WTC11 (cell line): ENCODE measurements at regions not wholly inside any gene's neighbourhood (a gene's known extent, or its start where the extent isn't known, plus 50 kb on each side); places are given as distances from the start of the nearest gene placed in this dataset.

Experiments used
- ATAC-seq: fragments of 200-7000 bp; cut with Tn5 transposase; 2 replicates; pipeline ENCODE4 v1.10.0; 2021; ENCODE audit warnings: mild to moderate bottlenecking, moderate library complexity
- CTCF ChIA-PET: fragments of 300-600 bp; sonication (Branson Sonifier 250); formaldehyde crosslinking; loops from one replicate; lab custom pipeline; 2021; ENCODE audit warnings: antibody characterized with exemption; lab: Charles Lee
- POLR2A ChIA-PET: fragments of 350-600 bp; sonication (Branson Sonifier 250); formaldehyde crosslinking; loops from one replicate; lab custom pipeline; 2021; ENCODE audit warnings: antibody characterized with exemption; lab: Charles Lee
- DNase-seq: peaks from one replicate; pipeline ENCODE4 v3.0.0; 2021; ENCODE audit warnings: low spot score
- H3K27ac Mint-ChIP-seq: 2 replicates; pipeline ENCODE4 v1.8.0; 2021; ENCODE audit warnings: mixed read lengths
- H3K27me3 Mint-ChIP-seq: 2 replicates; pipeline ENCODE4 v1.8.0; 2021; ENCODE audit warnings: low read depth, mild to moderate bottlenecking, moderate library complexity, mixed read lengths
- H3K36me3 Mint-ChIP-seq: 2 replicates; pipeline ENCODE4 v1.8.0; 2021; ENCODE audit warnings: mixed read lengths
- H3K4me1 Mint-ChIP-seq: 2 replicates; pipeline ENCODE4 v1.8.0; 2022; ENCODE audit warnings: mixed read lengths
- H3K4me3 Mint-ChIP-seq: 2 replicates; pipeline ENCODE4 v1.8.0; 2021; ENCODE audit warnings: mild to moderate bottlenecking, moderate library complexity, mixed read lengths
- H3K9me3 Mint-ChIP-seq: 2 replicates; pipeline ENCODE4 v1.8.0; 2021; ENCODE audit warnings: mixed read lengths
- EMX1 ChIP-seq: fragments of 250-450 bp; sonication (Bioruptor Pico); IDR thresholded peaks from 2 replicates; pipeline ENCODE4 v1.8.0; 2021; ENCODE audit warnings: mild to moderate bottlenecking
- FOXP1 ChIP-seq: sonication (generic); formaldehyde crosslinking; IDR thresholded peaks from 2 replicates; pipeline ENCODE4 v1.8.0; 2022; ENCODE audit warnings: missing genetic modification reagents, mild to moderate bottlenecking, moderate library complexity, borderline replicate concordance
- HMGA2 ChIP-seq: fragments of 250-450 bp; sonication (Bioruptor Pico); IDR thresholded peaks from 2 replicates; pipeline ENCODE4 v1.4.0; 2021; ENCODE audit warnings: mild to moderate bottlenecking, moderate library complexity
- IRF2 ChIP-seq: sonication (generic); formaldehyde crosslinking; IDR thresholded peaks from 2 replicates; pipeline ENCODE4 v1.8.0; 2022; ENCODE audit warnings: low read depth, missing genetic modification reagents, borderline replicate concordance
- NFE2L1 ChIP-seq: sonication (generic); formaldehyde crosslinking; IDR thresholded peaks from 2 replicates; pipeline ENCODE4 v1.8.1; 2023; ENCODE audit warnings: missing genetic modification reagents
- NR1H2 ChIP-seq: sonication (generic); formaldehyde crosslinking; IDR thresholded peaks from 2 replicates; pipeline ENCODE4 v1.9.0; 2021; ENCODE audit warnings: mild to moderate bottlenecking, moderate library complexity, missing genetic modification reagents
- NR3C1 ChIP-seq: sonication (generic); formaldehyde crosslinking; conservative IDR thresholded peaks from 2 replicates; pipeline ENCODE4 v1.8.1; 2023; ENCODE audit warnings: low read depth, mild to moderate bottlenecking, missing genetic modification reagents
- RELA ChIP-seq: sonication (generic); formaldehyde crosslinking; IDR thresholded peaks from 2 replicates; pipeline ENCODE4 v1.8.1; 2022; ENCODE audit warnings: missing genetic modification reagents, mild to moderate bottlenecking, borderline replicate concordance
- RORB ChIP-seq: fragments of 250-450 bp; sonication (Bioruptor Pico); IDR thresholded peaks from 2 replicates; pipeline ENCODE4 v1.9.0; 2021; ENCODE audit warnings: mild to moderate bottlenecking
- SMAD3 ChIP-seq: sonication (generic); formaldehyde crosslinking; IDR thresholded peaks from 2 replicates; pipeline ENCODE4 v1.8.0; 2022; ENCODE audit warnings: missing genetic modification reagents, mild to moderate bottlenecking, borderline replicate concordance
- SP1 ChIP-seq: sonication (generic); formaldehyde crosslinking; conservative IDR thresholded peaks from 2 replicates; pipeline ENCODE4 v1.8.1; 2022; ENCODE audit warnings: missing genetic modification reagents
- TCF7 ChIP-seq: sonication (generic); formaldehyde crosslinking; IDR thresholded peaks from 2 replicates; pipeline ENCODE4 v1.8.0; 2022; ENCODE audit warnings: mild to moderate bottlenecking, low read depth, missing genetic modification reagents, moderate library complexity
- ZNF263 ChIP-seq: sonication (generic); formaldehyde crosslinking; IDR thresholded peaks from 2 replicates; pipeline ENCODE4 v1.8.1; 2022; ENCODE audit warnings: low read depth, mild to moderate bottlenecking, moderate library complexity, missing genetic modification reagents
- ZNF317 ChIP-seq: sonication (generic); formaldehyde crosslinking; IDR thresholded peaks from 2 replicates; pipeline ENCODE4 v1.8.1; 2023; ENCODE audit warnings: low read depth, mild to moderate bottlenecking, moderate library complexity, missing genetic modification reagents, borderline replicate concordance
- ZNF396 ChIP-seq: fragments of 250-450 bp; sonication (Bioruptor Pico); IDR thresholded peaks from 2 replicates; pipeline ENCODE4 v1.8.0; 2021; ENCODE audit warnings: mild to moderate bottlenecking, moderate library complexity, borderline replicate concordance
- TF ChIP-seq, protein P1 (sequence below): sonication (generic); formaldehyde crosslinking; IDR thresholded peaks from 2 replicates; pipeline ENCODE4 v1.8.0; 2023; ENCODE audit warnings: mild to moderate bottlenecking, missing genetic modification reagents
- TF ChIP-seq, protein P2 (sequence below): sonication (generic); formaldehyde crosslinking; IDR thresholded peaks from 2 replicates; pipeline ENCODE4 v1.8.1; 2023; ENCODE audit warnings: mild to moderate bottlenecking, missing genetic modification reagents, moderate library complexity
- TF ChIP-seq, protein P3 (sequence below): sonication (generic); formaldehyde crosslinking; IDR thresholded peaks from 2 replicates; pipeline ENCODE4 v1.8.1; 2023; ENCODE audit warnings: mild to moderate bottlenecking, moderate library complexity, missing genetic modification reagents
- TF ChIP-seq, protein P4 (sequence below): sonication (generic); formaldehyde crosslinking; IDR thresholded peaks from 2 replicates; pipeline ENCODE4 v1.8.1; 2022; ENCODE audit warnings: missing genetic modification reagents, borderline replicate concordance
- TF ChIP-seq, protein P5 (sequence below): sonication (generic); formaldehyde crosslinking; IDR thresholded peaks from 2 replicates; pipeline ENCODE4 v1.8.1; 2023; ENCODE audit warnings: mild to moderate bottlenecking, missing genetic modification reagents
- TF ChIP-seq, protein P6 (sequence below): fragments of 250-450 bp; sonication (Bioruptor Pico); IDR thresholded peaks from 2 replicates; pipeline ENCODE4 v1.9.0; 2021; ENCODE audit warnings: mild to moderate bottlenecking

DNA sequence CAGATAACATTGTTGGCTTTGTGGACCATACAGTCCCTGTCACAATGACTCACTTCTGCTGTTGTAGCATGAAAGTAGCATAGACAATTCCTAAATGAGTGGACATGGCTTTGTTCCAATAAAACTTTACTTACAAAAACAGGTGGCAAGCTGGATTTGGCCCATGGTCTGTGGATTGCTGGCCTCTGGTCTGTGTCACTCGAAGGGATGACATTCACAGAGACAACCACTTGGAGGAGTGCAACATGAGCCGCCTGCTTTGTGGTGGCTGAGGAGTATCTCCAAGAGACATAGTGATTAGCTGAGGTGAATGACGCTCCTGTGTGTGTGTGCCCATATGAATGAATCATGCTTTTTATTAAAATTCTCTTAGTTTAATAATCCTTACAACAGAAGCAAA, 81.3 kb upstream of the NRXN3 start (continued):
- TF ChIP-seq, protein P1, sequence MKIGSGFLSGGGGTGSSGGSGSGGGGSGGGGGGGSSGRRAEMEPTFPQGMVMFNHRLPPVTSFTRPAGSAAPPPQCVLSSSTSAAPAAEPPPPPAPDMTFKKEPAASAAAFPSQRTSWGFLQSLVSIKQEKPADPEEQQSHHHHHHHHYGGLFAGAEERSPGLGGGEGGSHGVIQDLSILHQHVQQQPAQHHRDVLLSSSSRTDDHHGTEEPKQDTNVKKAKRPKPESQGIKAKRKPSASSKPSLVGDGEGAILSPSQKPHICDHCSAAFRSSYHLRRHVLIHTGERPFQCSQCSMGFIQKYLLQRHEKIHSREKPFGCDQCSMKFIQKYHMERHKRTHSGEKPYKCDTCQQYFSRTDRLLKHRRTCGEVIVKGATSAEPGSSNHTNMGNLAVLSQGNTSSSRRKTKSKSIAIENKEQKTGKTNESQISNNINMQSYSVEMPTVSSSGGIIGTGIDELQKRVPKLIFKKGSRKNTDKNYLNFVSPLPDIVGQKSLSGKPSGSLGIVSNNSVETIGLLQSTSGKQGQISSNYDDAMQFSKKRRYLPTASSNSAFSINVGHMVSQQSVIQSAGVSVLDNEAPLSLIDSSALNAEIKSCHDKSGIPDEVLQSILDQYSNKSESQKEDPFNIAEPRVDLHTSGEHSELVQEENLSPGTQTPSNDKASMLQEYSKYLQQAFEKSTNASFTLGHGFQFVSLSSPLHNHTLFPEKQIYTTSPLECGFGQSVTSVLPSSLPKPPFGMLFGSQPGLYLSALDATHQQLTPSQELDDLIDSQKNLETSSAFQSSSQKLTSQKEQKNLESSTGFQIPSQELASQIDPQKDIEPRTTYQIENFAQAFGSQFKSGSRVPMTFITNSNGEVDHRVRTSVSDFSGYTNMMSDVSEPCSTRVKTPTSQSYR (CRISPR knock-in tag): no peak
- TF ChIP-seq TCF7 (CRISPR knock-in tag) (no peak), SMAD3 (no peak), EMX1 (CRISPR knock-in tag) (no peak), IRF2 (CRISPR knock-in tag) (no peak), RORB (no peak), NR3C1 (CRISPR knock-in tag) (no peak)
- TF ChIP-seq, protein P2, sequence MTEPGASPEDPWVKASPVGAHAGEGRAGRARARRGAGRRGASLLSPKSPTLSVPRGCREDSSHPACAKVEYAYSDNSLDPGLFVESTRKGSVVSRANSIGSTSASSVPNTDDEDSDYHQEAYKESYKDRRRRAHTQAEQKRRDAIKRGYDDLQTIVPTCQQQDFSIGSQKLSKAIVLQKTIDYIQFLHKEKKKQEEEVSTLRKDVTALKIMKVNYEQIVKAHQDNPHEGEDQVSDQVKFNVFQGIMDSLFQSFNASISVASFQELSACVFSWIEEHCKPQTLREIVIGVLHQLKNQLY (CRISPR knock-in tag): no peak
- TF ChIP-seq, protein P3, sequence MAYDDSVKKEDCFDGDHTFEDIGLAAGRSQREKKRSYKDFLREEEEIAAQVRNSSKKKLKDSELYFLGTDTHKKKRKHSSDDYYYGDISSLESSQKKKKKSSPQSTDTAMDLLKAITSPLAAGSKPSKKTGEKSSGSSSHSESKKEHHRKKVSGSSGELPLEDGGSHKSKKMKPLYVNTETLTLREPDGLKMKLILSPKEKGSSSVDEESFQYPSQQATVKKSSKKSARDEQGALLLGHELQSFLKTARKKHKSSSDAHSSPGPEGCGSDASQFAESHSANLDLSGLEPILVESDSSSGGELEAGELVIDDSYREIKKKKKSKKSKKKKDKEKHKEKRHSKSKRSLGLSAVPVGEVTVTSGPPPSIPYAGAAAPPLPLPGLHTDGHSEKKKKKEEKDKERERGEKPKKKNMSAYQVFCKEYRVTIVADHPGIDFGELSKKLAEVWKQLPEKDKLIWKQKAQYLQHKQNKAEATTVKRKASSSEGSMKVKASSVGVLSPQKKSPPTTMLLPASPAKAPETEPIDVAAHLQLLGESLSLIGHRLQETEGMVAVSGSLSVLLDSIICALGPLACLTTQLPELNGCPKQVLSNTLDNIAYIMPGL (CRISPR knock-in tag): no peak
- TF ChIP-seq, protein P4, sequence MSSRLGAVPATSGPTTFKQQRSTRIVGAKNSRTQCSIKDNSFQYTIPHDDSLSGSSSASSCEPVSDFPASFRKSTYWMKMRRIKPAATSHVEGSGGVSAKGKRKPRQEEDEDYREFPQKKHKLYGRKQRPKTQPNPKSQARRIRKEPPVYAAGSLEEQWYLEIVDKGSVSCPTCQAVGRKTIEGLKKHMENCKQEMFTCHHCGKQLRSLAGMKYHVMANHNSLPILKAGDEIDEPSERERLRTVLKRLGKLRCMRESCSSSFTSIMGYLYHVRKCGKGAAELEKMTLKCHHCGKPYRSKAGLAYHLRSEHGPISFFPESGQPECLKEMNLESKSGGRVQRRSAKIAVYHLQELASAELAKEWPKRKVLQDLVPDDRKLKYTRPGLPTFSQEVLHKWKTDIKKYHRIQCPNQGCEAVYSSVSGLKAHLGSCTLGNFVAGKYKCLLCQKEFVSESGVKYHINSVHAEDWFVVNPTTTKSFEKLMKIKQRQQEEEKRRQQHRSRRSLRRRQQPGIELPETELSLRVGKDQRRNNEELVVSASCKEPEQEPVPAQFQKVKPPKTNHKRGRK: no peak

DNA sequence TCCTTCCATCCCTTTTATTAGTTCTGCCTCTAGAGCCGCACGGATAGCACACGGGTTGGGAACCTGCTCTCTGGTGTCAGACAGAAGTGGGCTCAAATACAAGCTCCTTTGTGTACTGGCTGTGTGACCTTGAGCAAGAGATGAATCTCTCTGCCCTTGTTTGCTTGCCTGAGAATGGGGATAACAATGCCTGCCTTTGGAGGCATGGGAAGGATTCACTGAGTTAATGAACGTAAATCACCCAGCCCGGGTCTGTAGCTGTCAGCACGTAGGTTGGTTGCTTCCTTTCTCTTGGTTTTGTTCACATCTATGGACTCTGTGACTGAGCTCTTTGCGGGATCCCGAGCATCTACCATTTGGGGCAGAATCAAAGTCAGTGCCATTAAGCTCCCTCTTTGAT, 79.3 kb upstream of the NRXN3 start:
- ChIA-PET POLR2A (interaction anchor here (0.7 to 1.6 kb wide), 2 partner anchors 9 to 120 kb away, joined by 3 to 5 read pairs; no protein-coding TSS in a partner anchor), CTCF (interaction anchor here (0.9 kb wide), 1 partner anchor 475 kb away, joined by 3 read pairs; no protein-coding TSS in a partner anchor)
- Mint-ChIP-seq H3K36me3 (peaks cover 2% of the 10 kb centered on the region), H3K27ac (no peak overlapping the region), H3K4me1 (peaks cover 18% of the 10 kb centered on the region), H3K4me3 (no peak overlapping the region), H3K9me3 (peaks cover 8% of the 10 kb centered on the region), H3K27me3 (no peaks in the 10 kb centered on the region; the same call in 1 of the 2 replicates)
- ATAC-seq: no peak
- TF ChIP-seq NR1H2 (CRISPR knock-in tag) (no peak), ZNF317 (CRISPR knock-in tag) (no peak), RELA (CRISPR knock-in tag) (no peak), ZNF396 (CRISPR knock-in tag) (no peak), ZNF263 (CRISPR knock-in tag) (no peak), IRF2 (CRISPR knock-in tag) (no peak), HMGA2 (no peak), SP1 (CRISPR knock-in tag) (no peak), NFE2L1 (CRISPR knock-in tag) (no peak), FOXP1 (CRISPR knock-in tag) (no peak)
- TF ChIP-seq, protein P2 (CRISPR knock-in tag): no peak
- TF ChIP-seq, protein P5, sequence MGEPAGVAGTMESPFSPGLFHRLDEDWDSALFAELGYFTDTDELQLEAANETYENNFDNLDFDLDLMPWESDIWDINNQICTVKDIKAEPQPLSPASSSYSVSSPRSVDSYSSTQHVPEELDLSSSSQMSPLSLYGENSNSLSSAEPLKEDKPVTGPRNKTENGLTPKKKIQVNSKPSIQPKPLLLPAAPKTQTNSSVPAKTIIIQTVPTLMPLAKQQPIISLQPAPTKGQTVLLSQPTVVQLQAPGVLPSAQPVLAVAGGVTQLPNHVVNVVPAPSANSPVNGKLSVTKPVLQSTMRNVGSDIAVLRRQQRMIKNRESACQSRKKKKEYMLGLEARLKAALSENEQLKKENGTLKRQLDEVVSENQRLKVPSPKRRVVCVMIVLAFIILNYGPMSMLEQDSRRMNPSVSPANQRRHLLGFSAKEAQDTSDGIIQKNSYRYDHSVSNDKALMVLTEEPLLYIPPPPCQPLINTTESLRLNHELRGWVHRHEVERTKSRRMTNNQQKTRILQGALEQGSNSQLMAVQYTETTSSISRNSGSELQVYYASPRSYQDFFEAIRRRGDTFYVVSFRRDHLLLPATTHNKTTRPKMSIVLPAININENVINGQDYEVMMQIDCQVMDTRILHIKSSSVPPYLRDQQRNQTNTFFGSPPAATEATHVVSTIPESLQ: no peak
- TF ChIP-seq, protein P6, sequence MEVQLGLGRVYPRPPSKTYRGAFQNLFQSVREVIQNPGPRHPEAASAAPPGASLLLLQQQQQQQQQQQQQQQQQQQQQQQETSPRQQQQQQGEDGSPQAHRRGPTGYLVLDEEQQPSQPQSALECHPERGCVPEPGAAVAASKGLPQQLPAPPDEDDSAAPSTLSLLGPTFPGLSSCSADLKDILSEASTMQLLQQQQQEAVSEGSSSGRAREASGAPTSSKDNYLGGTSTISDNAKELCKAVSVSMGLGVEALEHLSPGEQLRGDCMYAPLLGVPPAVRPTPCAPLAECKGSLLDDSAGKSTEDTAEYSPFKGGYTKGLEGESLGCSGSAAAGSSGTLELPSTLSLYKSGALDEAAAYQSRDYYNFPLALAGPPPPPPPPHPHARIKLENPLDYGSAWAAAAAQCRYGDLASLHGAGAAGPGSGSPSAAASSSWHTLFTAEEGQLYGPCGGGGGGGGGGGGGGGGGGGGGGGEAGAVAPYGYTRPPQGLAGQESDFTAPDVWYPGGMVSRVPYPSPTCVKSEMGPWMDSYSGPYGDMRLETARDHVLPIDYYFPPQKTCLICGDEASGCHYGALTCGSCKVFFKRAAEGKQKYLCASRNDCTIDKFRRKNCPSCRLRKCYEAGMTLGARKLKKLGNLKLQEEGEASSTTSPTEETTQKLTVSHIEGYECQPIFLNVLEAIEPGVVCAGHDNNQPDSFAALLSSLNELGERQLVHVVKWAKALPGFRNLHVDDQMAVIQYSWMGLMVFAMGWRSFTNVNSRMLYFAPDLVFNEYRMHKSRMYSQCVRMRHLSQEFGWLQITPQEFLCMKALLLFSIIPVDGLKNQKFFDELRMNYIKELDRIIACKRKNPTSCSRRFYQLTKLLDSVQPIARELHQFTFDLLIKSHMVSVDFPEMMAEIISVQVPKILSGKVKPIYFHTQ (CRISPR knock-in tag): no peak
- DNase-seq: no peak
